ENCODE measurements at regions not wholly inside any gene's neighbourhood (a gene's known extent, or its start where the extent isn't known, plus 50 kb on each side); places are given as distances from the start of the nearest gene placed in this dataset.

DNA sequence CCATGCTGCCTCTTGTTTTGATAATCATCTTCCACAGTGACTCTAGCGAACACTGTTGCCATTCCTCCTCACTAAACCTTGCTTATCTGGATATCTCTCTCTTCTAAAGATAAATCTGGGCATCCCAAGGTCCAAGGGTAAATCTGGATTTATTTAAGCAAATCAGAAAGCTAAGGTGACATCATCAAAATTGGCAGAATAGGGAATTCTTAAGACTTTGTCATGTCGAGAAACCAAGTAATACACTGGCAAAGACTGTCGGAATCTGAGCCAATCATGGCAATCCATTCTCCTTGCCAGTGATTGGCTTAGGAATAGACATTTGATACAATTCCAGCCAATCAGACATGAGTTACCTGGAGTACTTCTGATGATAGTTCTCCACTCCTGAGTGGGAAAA, 362.7 kb upstream of the PTGER4 start:
- no peaks in the 10 kb centered on the region for H4K20me1 ChIP-seq (ENCODE audit: control insufficient read depth, insufficient read depth, insufficient read length)
- no peak for DNase-seq

More for the DNA sequence above, 362.7 kb upstream of the PTGER4 start:
- no peak overlapping the region for H3K27ac Mint-ChIP-seq
- no peak overlapping the region for H2BK20ac ChIP-seq (ENCODE audit: low read depth, low read length, poor library complexity, severe bottlenecking)
- no peak overlapping the region for H2BK15ac ChIP-seq (ENCODE audit: low read depth, low read length)
- H2AFZ ChIP-seq (ENCODE audit: low read length), result no peak overlapping the region
- no peak overlapping the region for H3K56ac ChIP-seq (ENCODE audit: insufficient read length, low read depth, low read length)
- H3K14ac ChIP-seq (ENCODE audit: insufficient read depth, low read length), result no peak overlapping the region
- H3K23ac ChIP-seq (ENCODE audit: insufficient read length, low read depth, low read length), result no peak overlapping the region
- H3K27me3 Mint-ChIP-seq (ENCODE audit: low read depth), result no peaks in the 10 kb centered on the region
- no peak overlapping the region for H2BK12ac ChIP-seq (ENCODE audit: insufficient read length, low read depth, low read length)
- no peaks in the 10 kb centered on the region for H3K9me3 Mint-ChIP-seq
- H3K79me2 ChIP-seq (ENCODE audit: insufficient read depth, low read length), result no peaks in the 10 kb centered on the region
- no peaks in the 10 kb centered on the region for H3K36me3 Mint-ChIP-seq (ENCODE audit: insufficient read depth in 1 of 3, low read depth in 3 of 3)
- no peak overlapping the region for H3K18ac ChIP-seq (ENCODE audit: insufficient read length, low read depth, low read length)
- H4K8ac ChIP-seq (replicated peaks; ENCODE audit: insufficient read length, low read depth, low read length), result no peak overlapping the region
- H3K79me1 ChIP-seq (ENCODE audit: insufficient read depth, low read depth, low read length, poor library complexity, severe bottlenecking), result no peaks in the 10 kb centered on the region
- H2AK5ac ChIP-seq (ENCODE audit: insufficient read length, low read length), result no peak overlapping the region
- H3K27ac ChIP-seq (ENCODE audit: insufficient read length, low read depth, low read length), result no peak overlapping the region
- H2BK5ac ChIP-seq (ENCODE audit: insufficient read length, low read length), result no peak overlapping the region
- H3K9me3 ChIP-seq (ENCODE audit: control insufficient read depth, low read depth, low read length), result no peaks in the 10 kb centered on the region
- no peaks in the 10 kb centered on the region for H3K27me3 ChIP-seq (ENCODE audit: insufficient read depth, low read length)
- TF ChIP-seq, protein P1, sequence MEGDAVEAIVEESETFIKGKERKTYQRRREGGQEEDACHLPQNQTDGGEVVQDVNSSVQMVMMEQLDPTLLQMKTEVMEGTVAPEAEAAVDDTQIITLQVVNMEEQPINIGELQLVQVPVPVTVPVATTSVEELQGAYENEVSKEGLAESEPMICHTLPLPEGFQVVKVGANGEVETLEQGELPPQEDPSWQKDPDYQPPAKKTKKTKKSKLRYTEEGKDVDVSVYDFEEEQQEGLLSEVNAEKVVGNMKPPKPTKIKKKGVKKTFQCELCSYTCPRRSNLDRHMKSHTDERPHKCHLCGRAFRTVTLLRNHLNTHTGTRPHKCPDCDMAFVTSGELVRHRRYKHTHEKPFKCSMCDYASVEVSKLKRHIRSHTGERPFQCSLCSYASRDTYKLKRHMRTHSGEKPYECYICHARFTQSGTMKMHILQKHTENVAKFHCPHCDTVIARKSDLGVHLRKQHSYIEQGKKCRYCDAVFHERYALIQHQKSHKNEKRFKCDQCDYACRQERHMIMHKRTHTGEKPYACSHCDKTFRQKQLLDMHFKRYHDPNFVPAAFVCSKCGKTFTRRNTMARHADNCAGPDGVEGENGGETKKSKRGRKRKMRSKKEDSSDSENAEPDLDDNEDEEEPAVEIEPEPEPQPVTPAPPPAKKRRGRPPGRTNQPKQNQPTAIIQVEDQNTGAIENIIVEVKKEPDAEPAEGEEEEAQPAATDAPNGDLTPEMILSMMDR (conservative IDR thresholded peaks at IDR 0.05), result no peak
- no peaks in the 10 kb centered on the region for H3K4me1 ChIP-seq (ENCODE audit: insufficient read depth, low read length)
- H4K5ac ChIP-seq (ENCODE audit: insufficient read length, low read depth, low read length), result no peak overlapping the region
- no CpG with 5 or more reads among the region's 3 CpGs for WGBS (ENCODE audit: extremely low coverage, insufficient read length, low lambda C conversion rate)
- H3K4ac ChIP-seq (ENCODE audit: low read depth, low read length), result no peak overlapping the region
- no peak overlapping the region for H3K9ac ChIP-seq (ENCODE audit: extremely low read depth, insufficient read length, low read length)
- no peak overlapping the region for H3T11ph ChIP-seq (ENCODE audit: low read length)
- peaks cover 2 to 11% of the 10 kb centered on the region in 2 experiments for H3K4me1 Mint-ChIP-seq
- H3K4me3 Mint-ChIP-seq, result no peak overlapping the region
- no peaks in the 10 kb centered on the region for H3K23me2 ChIP-seq (ENCODE audit: insufficient read length, low read depth, low read length, poor library complexity, severe bottlenecking)
- H2BK120ac ChIP-seq (ENCODE audit: low read depth, low read length, poor library complexity, severe bottlenecking), result no peak overlapping the region
- no peak overlapping the region for H3K4me2 ChIP-seq (ENCODE audit: insufficient read depth, insufficient read length, low read length)
- no peak overlapping the region for H4K91ac ChIP-seq (ENCODE audit: insufficient read length, low read depth, low read length)

Measured in H9 (cell line).